IPS DF 4.7 (cell line): ENCODE measurements at regions not wholly inside any gene's neighbourhood (a gene's known extent, or its start where the extent isn't known, plus 50 kb on each side); places are given as distances from the start of the nearest gene placed in this dataset.
"Not testable (repeated sequence)": the region's sequence is repeated elsewhere in the genome, so short reads cannot be mapped to it uniquely, and the experiment has no call there.

ENCODE experiments used
- DNase-seq: peaks from one replicate; pipeline ENCODE4 v3.0.0-alpha.2; 2013; ENCODE audit warnings: low spot score; ENCODE audit errors: extremely low read depth

DNA sequence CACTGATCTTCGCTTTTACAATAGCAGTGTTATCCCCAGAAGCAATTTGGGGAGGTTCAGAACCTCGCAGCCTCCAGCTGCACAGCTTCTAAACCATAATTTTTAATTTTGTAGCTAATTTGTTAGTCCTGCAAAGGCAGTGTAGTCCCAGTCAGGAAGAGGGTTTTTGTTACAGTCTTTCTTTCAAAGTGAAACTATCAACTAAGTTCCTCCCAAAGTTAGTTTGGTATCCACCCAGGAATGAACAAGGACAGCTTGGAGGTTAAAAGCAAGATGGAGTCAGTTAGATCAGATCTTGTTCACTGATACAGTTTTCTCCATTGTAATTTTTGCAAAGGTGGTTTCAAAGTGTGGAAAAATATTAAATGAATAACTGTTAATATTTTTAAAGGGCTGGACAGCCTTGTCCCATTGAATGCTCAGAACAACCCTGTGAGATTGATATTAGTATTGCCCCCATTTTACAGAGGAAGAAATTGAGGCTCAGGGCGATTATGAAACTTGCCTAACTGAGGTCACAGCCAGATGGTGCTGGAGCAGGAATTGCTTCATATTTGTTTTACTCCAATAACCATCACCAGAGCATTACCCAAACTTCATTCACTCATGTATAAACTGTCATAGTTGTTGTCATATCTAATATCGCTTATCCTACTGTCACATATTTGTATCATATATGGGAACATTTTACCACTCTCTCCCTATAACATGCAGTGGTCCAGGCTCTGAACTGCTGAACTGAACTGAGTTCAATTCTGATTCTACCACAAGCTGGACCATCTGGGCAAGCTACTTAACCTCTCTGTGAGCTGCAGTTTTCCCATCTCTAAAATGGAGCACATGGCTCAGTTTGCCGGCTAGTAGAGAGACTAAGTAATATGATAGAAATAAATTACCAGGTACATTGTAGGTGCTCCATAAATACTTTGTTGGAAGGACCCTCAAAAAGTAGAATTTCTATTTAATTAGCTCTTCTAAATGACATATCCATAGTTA is 213.8 kb downstream of the BCAS1 start:
- DNase-seq = no peak

DNA sequence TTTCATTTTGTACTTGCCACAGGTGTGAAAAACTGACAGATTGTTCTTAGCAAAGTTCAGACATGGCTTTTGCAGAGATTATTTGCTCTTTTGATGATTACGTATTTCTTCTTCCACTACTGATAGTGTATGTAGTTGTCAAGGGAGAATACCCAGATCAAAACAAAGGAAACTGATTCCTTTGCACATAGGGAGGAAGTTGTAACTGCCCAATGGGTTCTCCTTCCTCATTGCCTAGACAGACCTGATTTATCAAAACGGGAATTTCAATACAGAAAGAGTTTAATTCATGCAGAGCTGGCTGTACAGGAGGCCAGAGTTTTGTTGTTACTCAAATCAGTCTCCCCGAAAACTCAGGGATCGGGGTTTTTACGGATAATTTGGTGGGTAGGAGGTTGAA is 214.7 kb downstream of the BCAS1 start:
- DNase-seq = no peak

DNA sequence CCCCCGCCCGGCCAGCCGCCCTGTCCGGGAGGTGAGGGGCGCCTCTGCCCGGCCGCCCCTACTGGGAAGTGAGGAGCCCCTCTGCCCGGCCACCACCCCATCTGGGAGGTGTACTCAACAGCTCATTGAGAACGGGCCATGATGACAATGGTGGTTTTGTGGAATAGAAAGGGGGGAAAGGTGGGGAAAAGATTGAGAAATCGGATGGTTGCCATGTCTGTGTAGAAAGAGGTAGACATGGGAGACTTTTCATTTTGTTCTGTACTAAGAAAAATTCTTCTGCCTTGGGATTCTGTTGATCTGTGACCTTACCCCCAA is 215.8 kb downstream of the BCAS1 start:
- DNase-seq = not testable (repeated sequence)

DNA sequence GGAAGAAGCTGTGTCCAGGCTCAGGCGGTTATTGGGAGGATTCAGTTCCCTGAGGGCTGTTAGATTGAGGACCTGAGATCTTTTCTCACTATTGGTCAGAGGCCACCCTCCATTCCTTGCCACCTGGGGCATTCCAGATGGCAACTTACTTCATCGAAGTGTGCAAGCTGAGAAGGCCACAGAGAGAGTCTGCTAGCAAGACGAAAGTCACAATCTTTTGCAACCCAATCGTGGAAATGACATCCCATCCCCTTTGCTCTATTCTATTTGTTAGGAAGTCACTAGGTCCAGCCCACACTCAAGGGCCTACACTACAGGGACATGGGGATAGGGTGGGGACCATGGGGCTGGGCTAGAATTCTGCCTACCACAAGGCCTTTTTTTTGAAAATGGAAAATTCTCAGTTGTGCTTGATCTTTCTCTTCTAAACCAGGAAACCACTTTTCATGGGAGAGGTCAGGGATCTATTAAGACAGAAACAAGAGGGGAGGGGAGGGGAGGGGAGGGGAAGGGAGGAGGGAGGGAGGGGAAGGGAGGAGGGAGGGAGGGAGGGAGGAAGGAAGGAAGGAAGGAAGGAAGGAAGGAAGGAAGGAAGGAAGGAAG is 217.2 kb downstream of the BCAS1 start:
- DNase-seq = no peak

DNA sequence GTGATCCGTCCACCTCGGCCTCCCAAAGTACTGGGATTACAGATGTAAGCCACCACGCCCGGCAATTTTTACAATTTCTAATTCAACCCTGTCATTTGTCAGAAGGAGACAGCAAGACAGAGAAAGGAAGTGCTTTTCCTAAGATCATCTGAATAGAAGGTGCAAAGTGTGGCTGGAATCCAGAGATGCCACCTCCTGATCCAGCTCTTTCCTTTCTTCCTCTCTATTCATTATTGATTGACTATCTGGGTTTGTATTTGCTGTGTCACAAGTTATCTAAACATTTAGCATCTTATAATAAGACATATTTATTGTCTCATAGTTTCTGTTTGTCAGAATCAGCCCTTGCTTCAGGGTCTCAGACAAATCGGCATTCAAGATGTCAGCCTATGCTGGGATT is 217.7 kb downstream of the BCAS1 start:
- no peak for DNase-seq

DNA sequence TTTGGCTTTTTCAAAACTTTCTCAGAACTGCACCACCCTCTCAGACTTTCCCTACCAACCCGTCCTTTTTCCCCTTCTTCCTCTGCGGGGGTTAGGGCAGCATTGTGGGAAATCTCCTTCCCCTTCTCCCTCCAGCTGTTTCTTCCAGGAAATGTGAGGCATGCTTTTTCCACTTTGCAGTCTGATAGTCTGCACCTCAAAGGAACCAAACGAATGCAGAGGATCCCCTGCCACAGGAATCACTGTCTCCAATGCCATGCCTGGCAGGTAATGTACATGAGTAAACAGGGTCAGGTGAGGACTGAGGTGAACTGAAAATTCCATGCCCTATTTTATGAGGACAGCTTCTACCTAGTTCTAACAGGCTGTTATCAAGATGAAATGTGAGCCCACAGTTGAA is 218.4 kb downstream of the BCAS1 start:
- DNase-seq = no peak

DNA sequence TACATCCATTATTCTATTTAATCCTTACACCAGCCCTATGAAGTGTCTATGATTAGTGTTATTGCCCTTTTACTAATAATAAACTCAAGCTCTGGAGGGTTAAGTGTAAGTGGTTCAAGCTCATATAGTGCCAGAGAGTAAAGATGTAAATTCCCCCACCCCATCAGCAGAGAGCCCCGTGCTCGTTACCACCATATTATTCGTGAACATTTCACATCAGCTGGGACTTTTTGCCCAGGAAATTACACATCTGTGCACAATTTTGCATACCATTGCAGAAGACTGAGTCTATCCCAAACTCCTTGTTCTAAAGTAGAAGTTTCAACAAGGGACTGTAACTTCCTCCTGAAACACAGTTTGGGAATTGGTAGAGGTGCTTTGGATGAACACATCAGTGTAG is 220.1 kb downstream of the BCAS1 start:
- DNase-seq = no peak

DNA sequence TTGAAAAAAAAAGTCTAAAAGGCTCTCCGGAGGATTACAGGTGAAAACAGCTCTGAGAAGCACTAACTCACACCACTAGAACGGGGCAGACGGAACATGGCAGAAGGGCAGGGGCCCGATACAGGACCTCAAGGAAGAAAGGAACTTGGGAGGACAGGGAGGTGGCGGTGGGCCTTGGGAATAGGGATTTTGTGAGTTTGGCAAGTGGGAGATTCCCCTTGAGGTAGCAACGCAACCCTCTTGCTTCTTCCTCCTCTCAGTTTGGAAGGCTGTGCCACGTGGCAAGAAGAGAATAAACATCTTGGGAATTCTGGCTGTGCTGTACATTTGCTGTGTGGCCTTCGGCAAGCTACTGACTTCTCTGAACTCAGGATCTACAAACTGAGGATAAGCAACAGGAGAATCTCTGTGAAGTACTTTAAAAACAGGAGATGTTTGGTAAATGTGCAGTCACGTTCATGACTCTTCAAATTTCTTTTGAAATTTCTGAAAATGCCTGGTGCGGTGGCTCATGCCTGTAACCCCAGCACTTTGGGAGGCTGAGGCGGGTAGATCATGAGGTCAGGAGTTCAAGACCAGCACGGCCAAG is 220.8 kb downstream of the BCAS1 start:
- no peak for DNase-seq

DNA sequence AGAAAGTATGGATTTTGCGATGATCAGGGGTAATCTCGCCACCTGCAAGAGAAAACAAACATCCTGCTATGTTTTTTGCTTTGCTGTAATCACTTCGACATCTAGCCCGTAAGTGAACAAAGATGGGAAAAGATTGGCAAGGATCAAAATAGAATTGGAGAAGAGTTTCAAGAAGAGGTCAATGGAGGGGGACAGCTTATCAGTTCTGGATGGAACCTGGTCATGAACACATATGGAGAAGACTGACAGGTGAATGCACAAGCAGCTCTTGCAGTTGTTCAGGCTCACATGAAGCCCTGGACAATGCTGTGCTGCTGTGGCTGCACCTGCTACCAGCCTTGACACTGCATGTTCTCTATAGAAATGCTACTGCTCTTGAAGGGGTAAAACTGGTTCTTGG is 222.1 kb downstream of the BCAS1 start:
- no peak for DNase-seq

DNA sequence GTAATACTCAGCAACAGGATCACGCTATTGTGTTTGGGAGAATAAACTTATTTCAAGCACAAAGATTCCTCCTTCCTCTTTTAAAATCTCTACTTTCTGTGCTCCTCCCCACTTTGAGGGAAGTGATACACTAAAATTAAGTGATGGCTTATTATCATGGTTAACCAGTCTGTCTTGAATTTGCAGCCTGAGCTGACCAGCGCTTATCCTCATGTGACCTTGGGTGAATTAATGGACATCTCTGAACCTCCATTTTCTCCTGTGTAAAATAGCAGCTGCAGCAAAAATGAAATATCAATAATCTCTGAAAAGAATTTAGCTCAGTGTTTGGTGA is 222.6 kb downstream of the BCAS1 start:
- DNase-seq = no peak

DNA sequence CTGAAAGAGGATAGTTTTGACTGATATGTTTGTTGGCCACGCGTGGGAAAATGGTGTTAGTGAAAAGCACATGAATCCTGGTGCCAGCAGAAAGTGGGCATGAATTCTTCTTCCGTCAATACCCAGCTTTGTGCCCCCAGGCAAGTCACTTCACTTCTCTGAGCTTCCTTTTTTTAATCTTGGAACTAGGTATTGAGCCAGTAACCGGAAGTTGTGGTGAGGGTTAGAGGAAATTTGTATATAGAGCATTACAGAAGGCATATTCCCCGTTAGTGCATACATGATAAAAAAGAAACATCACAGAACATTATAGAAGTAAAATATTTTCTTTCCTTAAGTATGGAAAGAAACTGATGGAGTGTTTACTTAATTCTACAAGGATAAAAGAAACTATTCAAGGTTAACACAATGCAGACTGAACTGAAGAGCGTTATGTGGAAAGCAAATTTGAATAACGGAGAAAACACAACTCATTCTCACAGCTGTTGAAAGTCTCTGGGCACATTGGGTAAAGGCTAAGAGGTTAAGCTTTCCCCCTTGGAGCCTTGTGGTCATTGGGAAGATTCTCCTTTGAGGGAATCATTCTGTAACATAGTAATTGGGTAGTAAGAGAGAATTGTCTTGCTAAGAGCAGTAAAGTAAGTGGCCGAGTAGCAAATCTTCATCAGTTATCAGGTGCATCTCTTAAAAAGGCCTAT is 223.1 kb downstream of the BCAS1 start:
- no peak for DNase-seq

DNA sequence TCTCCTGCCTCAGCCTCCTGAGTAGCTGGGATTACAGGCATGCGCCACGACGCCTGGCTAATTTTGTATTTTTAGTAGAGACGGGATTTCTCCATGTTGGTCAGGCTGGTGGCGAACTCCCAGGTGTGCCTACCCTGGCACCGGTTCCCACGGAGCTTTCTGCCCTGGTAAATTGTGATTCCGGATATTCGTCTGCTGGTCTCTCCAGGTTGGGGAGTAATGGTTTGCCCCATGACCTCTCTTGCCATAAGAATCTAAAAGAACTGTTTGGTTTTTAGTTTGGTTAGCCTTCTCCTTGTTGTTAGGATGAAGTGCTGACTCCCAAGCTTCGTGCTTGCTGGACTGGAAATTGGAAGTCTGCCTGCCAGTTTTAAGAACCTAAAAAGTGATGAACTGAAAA is 223.8 kb downstream of the BCAS1 start:
- no peak for DNase-seq

DNA sequence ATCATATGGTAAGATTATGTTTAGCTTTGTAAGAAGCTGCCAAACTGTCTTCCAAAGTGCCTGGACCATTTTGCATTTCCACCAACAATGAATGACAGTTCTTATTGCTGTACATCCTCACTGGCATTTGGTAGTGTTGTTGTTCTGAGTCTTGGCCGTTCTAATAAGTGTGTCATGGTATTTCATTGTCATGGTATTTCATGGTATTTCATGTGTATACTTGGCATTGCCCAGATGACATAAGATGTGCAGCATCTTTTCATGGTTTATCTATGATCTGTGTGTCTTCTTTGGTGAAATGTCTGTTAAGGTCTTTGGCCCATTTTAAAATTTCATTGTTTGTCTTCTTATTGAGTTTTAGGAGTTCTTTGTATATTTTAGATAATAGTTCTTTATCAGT is 224.4 kb downstream of the BCAS1 start:
- DNase-seq = no peak

DNA sequence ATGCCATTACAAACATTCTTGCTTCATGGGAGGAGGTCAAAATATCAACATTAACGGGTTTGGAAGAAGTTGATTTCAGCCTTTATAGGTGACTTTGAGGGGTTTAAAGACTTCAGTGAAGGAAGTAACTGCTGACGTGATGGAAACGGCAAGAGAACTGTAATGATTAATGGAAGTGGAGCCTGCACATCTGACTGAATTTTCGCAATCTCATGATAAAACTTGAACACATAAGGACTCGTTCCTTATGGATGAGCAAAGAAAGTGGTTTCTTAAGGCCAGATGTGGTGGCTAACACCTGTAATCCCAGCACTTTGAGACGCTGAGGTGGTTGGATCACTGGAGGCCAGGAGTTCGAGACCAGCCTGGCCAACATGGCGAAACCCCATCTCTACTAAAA is 226.1 kb downstream of the BCAS1 start:
- DNase-seq = no peak

DNA sequence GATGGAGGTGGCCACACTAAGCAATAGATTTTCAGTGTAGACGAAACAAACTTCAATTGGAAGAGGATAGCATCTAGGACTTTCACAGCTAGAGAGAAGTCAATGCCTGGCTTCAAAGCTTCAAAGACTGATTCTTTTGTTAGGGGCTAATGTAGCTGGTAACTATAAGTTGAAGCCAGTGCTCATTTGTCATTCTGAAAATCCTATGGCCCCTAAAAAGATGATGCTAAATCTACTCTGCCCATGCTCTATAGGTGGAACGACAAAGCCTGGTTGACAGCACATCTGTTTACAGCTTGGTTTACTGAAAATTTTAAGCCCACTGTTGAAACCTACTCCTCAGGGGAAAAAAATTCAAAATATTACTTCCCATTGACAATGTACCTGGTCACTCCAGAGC is 226.7 kb downstream of the BCAS1 start:
- no peak for DNase-seq

DNA sequence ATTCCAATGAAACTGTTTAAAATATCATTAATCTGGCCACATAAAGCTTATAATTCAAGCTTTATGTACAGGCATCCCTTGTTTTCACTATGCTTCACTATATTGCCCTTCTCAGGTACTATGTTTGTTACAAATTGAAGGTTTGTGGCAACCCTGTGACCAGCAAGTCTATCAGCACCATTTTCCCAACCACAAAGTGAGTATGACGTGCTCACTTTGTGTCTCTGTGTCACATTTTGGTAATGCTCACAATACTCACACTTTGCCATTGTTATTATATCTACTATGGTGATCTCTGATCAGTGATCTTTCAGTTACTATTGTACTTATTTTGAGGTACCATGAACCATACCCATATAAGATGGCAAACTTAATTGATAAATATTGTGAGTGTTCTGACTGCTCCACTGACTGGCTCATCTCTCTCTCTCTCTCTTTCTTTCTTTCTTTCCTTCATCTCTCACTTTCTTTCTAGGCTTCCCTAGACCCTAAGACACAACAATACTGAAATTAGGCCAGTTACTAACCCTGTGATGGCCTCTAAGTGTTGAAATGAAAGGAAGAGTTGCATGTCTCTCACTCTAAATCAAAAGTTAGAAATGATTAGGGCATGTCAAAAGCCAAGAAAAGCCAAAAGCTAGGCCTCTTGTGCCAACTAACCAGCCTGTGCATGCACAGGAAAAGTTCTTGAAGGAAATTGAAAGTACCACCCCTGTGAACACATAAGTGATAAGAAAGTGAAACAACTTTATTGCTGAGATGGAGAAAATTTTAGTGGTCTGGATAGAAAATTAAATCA is 227.9 kb downstream of the BCAS1 start:
- no peak for DNase-seq

DNA sequence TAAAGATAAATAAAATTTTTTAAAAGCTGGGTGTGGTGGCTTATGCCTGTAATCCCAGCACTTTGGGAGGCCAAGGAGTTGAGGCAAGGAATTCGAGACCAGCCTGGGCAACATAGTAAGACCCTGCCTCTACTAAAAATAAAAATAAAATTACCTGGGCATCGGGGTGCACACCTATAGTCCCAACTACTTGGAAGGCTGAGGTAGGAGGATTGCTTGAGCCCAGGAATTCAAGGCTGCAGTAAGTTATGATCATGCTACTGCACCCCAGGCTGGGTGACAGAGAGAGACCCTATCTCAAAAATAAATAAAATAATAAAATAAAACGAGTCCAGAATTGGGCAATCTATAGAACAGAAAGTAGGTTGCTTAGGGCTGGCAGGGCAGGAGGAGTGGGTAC is 228.7 kb downstream of the BCAS1 start:
- DNase-seq = no peak

DNA sequence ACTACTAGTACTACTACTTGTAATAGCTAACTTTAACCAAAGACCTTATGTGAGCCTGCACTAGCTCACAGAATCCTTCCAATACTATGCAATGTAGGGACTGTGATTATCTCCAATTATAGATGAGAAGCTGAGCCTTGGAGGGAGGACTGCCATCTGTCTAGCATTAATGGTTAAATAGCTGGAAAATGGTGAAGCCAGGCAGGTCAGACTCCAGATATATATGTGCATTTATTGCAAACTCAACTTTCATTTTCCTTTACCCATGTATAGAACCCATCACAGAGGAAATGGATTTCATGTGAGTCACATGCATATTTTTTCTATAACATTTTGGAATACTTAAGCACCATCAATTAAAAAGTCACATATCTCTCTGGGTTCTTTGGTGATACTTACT is 229.9 kb downstream of the BCAS1 start:
- no peak for DNase-seq

DNA sequence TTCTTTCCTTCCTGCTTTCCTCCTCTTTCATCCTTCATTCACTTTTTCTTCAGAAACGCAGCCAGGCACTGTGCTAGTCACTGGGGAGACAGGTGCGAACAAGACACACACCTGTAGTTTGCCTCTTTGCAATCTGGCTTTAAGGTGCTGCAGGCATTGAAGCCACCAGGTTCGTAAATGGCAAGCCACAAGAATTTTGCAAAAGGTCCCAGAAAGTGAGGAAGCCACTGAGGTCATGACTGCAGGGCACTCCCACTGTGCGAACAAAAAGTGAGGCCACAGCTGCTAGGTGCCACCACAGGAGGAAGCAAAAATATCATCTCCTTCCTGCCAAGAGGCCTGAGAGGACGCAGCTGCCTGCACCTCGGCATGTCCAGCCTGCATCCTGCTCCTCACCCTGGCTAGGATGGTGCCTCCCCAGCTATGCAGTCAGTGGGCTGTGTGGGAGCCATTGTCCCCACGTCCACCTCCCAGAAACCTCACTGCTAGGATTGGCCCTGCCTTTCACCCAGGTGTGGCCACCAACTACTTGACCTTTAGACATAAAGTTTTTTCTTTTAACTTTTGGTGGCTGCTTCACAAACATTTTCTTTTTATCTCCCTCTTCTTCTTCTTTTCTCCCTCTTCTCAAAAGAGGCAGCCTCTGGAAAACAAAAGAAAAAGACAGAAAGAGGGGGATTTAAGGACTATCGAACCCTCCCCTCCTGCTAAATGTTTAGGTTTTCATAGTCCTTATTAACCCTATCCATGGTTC is 230.8 kb downstream of the BCAS1 start:
- DNase-seq = no peak

DNA sequence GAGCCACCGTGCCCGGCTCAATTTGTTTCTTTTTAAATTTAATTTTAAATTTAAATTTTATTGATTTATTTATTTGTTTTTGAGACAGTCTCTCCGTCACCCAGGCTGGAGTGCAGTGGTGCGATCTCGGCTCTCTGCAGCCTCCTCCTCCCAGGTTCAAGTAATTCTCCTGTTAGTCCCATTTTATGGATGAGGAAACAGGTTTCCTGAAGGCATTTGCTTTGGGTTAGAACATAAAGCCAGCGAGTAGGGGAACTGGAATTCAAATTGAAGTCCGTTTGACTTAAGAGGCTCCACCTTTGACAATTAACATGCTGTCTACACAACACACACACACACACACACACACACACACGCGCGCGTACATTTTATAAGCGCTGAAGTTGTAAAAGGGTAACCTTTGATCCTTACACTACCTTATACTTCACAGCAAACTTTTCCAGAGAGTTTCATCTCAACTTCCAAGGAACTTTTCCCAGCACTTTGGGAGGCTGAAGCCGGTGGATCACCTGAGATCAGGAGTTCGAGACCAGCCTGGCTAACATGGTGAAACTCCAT is 232.0 kb downstream of the BCAS1 start:
- DNase-seq = no peak
